Stimulated activated CD8-positive, alpha-beta memory T cell treated with anti-CD3 and anti-CD28 coated beads, Interleukin-4, amount 100 ng/mL, for 1 hour (primary cell): ENCODE measurements at regions not wholly inside any gene's neighbourhood (a gene's known extent, or its start where the extent isn't known, plus 50 kb on each side); places are given as distances from the start of the nearest gene placed in this dataset.

ENCODE experiments used
- DNase-seq, 2 donors: peaks; one replicate each; pipeline ENCODE4 v3.0.0-alpha.2; 2020; ENCODE audit warnings: low read depth in 2 of 2, low spot score in 1 of 2

- no peak for DNase-seq
Measured at GRCh38 chr2:42906557-42907411, 114.4 kb upstream of the HAAO start.

- DNase-seq = no peak
Measured at GRCh38 chr2:42906111-42906556, 113.8 kb upstream of the HAAO start.

- DNase-seq = no peak
Measured at GRCh38 chr2:42905341-42906110, 113.1 kb upstream of the HAAO start.

GRCh38 chr2:42904576-42904876, 112.1 kb upstream of the HAAO start:
- DNase-seq = no peak

GRCh38 chr2:42903821-42904575, 111.6 kb upstream of the HAAO start:
- DNase-seq = no peak

GRCh38 chr2:42902939-42903709, 110.7 kb upstream of the HAAO start:
- DNase-seq = no peak

GRCh38 chr2:42901076-42901640, 108.8 kb upstream of the HAAO start:
- no peak for DNase-seq

- DNase-seq = no peak
Measured at GRCh38 chr2:42900289-42900891, 108.0 kb upstream of the HAAO start.

GRCh38 chr2:42897358-42897757, 105.0 kb upstream of the HAAO start:
- DNase-seq = no peak

- no peak for DNase-seq
Measured at GRCh38 chr2:42895791-42896135, 103.4 kb upstream of the HAAO start.

- no peak for DNase-seq
Measured at GRCh38 chr2:42895134-42895790, 102.9 kb upstream of the HAAO start.

GRCh38 chr2:42893047-42893758, 100.8 kb upstream of the HAAO start:
- DNase-seq = no peak

- no peak for DNase-seq
Measured at GRCh38 chr2:42890791-42891355, 98.5 kb upstream of the HAAO start.

- no peak for DNase-seq
Measured at GRCh38 chr2:42888321-42889245, 96.2 kb upstream of the HAAO start.

GRCh38 chr2:42886921-42887320, 94.5 kb upstream of the HAAO start:
- DNase-seq = no peak

- DNase-seq = no peak
Measured at GRCh38 chr2:42882756-42883155, 90.4 kb upstream of the HAAO start.

- no peak for DNase-seq
Measured at GRCh38 chr2:42881732-42882131, 89.3 kb upstream of the HAAO start.
